GM19395 (cell line): ENCODE measurements at regions not wholly inside any gene's neighbourhood (a gene's known extent, or its start where the extent isn't known, plus 50 kb on each side); places are given as distances from the start of the nearest gene placed in this dataset.
"Not testable (repeated sequence)": the region's sequence is repeated elsewhere in the genome, so short reads cannot be mapped to it uniquely, and the experiment has no call there.

ENCODE experiments used
- ATAC-seq: cut with Tn5 transposase; IDR thresholded peaks from one replicate; pipeline ENCODE4 v1.9.1; 2021; ENCODE audit warnings: mild to moderate bottlenecking, moderate library complexity; ENCODE audit not compliant: unreplicated experiment

GRCh38 chr5:39933061-39933460, 508.3 kb upstream of the DAB2 start:
- no peak for ATAC-seq

- ATAC-seq = no peak
Measured at GRCh38 chr5:39928709-39929108, 503.9 kb upstream of the DAB2 start.

GRCh38 chr5:39919876-39920275, 495.1 kb upstream of the DAB2 start:
- no peak for ATAC-seq

GRCh38 chr5:39912906-39913305, 488.1 kb upstream of the DAB2 start:
- ATAC-seq = no peak

GRCh38 chr5:39907267-39907951, 482.6 kb upstream of the DAB2 start:
- ATAC-seq = not testable (repeated sequence)

- no peak for ATAC-seq
Measured at GRCh38 chr5:39906146-39906545, 481.4 kb upstream of the DAB2 start.

- ATAC-seq = no peak
Measured at GRCh38 chr5:39905356-39905755, 480.6 kb upstream of the DAB2 start.

- no peak for ATAC-seq
Measured at GRCh38 chr5:39902626-39903025, 477.8 kb upstream of the DAB2 start.

GRCh38 chr5:39898731-39899130, 474.0 kb upstream of the DAB2 start:
- ATAC-seq = no peak

- no peak for ATAC-seq
Measured at GRCh38 chr5:39896706-39897105, 471.9 kb upstream of the DAB2 start.

- no peak for ATAC-seq
Measured at GRCh38 chr5:39896104-39896503, 471.3 kb upstream of the DAB2 start.

- ATAC-seq = no peak
Measured at GRCh38 chr5:39892708-39893107, 467.9 kb upstream of the DAB2 start.

- no peak for ATAC-seq
Measured at GRCh38 chr5:39891376-39891775, 466.6 kb upstream of the DAB2 start.

GRCh38 chr5:39880985-39881384, 456.2 kb upstream of the DAB2 start:
- no peak for ATAC-seq

- ATAC-seq = no peak
Measured at GRCh38 chr5:39877479-39877878, 452.7 kb upstream of the DAB2 start.

GRCh38 chr5:39876146-39876545, 451.4 kb upstream of the DAB2 start:
- no peak for ATAC-seq

- ATAC-seq = no peak
Measured at GRCh38 chr5:39870137-39870536, 445.4 kb upstream of the DAB2 start.

GRCh38 chr5:39869396-39869795, 444.6 kb upstream of the DAB2 start:
- no peak for ATAC-seq

GRCh38 chr5:39867923-39868322, 443.1 kb upstream of the DAB2 start:
- no peak for ATAC-seq

GRCh38 chr5:39863926-39864552, 439.3 kb upstream of the DAB2 start:
- no peak for ATAC-seq

GRCh38 chr5:39857041-39857440, 432.3 kb upstream of the DAB2 start:
- no peak for ATAC-seq

- ATAC-seq = no peak
Measured at GRCh38 chr5:39854771-39855410, 430.1 kb upstream of the DAB2 start.
